ENCODE measurements at regions not wholly inside any gene's neighbourhood (a gene's known extent, or its start where the extent isn't known, plus 50 kb on each side); places are given as distances from the start of the nearest gene placed in this dataset.
A peak's percentile ranks its signal among the peaks of the same experiment; 100 is the strongest.

GRCh38 chr12:93156086-93156716 is 221.5 kb upstream of the NUDT4 start:
- no peak for DNase-seq (ENCODE audit: low read depth)

- DNase-seq (ENCODE audit: low read depth) = no peak
Measured at GRCh38 chr12:93157279-93157678, 220.4 kb upstream of the NUDT4 start.

GRCh38 chr12:93158065-93158843 is 219.5 kb upstream of the NUDT4 start:
- no peak for DNase-seq (ENCODE audit: low read depth)

- peak; percentile 32 for DNase-seq (ENCODE audit: low read depth)
Measured at GRCh38 chr12:93163260-93164036, 214.3 kb upstream of the NUDT4 start.

- DNase-seq (ENCODE audit: low read depth) = no peak
Measured at GRCh38 chr12:93164103-93164880, 213.4 kb upstream of the NUDT4 start.

- no peak for DNase-seq (ENCODE audit: low read depth)
Measured at GRCh38 chr12:93165384-93165932, 212.3 kb upstream of the NUDT4 start.

- no peak for DNase-seq (ENCODE audit: low read depth)
Measured at GRCh38 chr12:93166541-93167307, 211.0 kb upstream of the NUDT4 start.

- no peak for DNase-seq (ENCODE audit: low read depth)
Measured at GRCh38 chr12:93167331-93167730, 210.4 kb upstream of the NUDT4 start.

GRCh38 chr12:93167841-93168492 is 209.8 kb upstream of the NUDT4 start:
- no peak for DNase-seq (ENCODE audit: low read depth)

GRCh38 chr12:93168751-93169150 is 209.0 kb upstream of the NUDT4 start:
- no peak for DNase-seq (ENCODE audit: low read depth)

GRCh38 chr12:93169536-93169935 is 208.2 kb upstream of the NUDT4 start:
- DNase-seq (ENCODE audit: low read depth) = no peak

GRCh38 chr12:93170928-93171327 is 206.8 kb upstream of the NUDT4 start:
- DNase-seq (ENCODE audit: low read depth) = peak; percentile 38

GRCh38 chr12:93173178-93173957 is 204.4 kb upstream of the NUDT4 start:
- DNase-seq (ENCODE audit: low read depth) = peak; percentile 56

GRCh38 chr12:93174048-93174447 is 203.7 kb upstream of the NUDT4 start:
- peak; percentile 81 for DNase-seq (ENCODE audit: low read depth)

GRCh38 chr12:93174473-93174872 is 203.3 kb upstream of the NUDT4 start:
- no peak for DNase-seq (ENCODE audit: low read depth)

GRCh38 chr12:93176165-93176564 is 201.6 kb upstream of the NUDT4 start:
- peak; percentile 42 for DNase-seq (ENCODE audit: low read depth)

GRCh38 chr12:93176610-93177126 is 201.1 kb upstream of the NUDT4 start:
- DNase-seq (ENCODE audit: low read depth) = peak; percentile 67

- DNase-seq (ENCODE audit: low read depth) = no peak
Measured at GRCh38 chr12:93177208-93178153, 200.2 kb upstream of the NUDT4 start.
